IPS-18a (cell line): ENCODE measurements at regions not wholly inside any gene's neighbourhood (a gene's known extent, or its start where the extent isn't known, plus 50 kb on each side); places are given as distances from the start of the nearest gene placed in this dataset.
"Not testable (repeated sequence)": the region's sequence is repeated elsewhere in the genome, so short reads cannot be mapped to it uniquely, and the experiment has no call there.

Source experiments
- H3K27ac ChIP-seq: one replicate; pipeline ENCODE4 v1.5.1; 2013; ENCODE audit warnings: low read length
- H3K27me3 ChIP-seq: one replicate; pipeline ENCODE4 v1.6.1; 2013; ENCODE audit warnings: mild to moderate bottlenecking, low read length; ENCODE audit not compliant: control insufficient read depth, insufficient read depth
- H3K36me3 ChIP-seq: one replicate; pipeline ENCODE4 v1.6.1; 2013; ENCODE audit warnings: low read depth, low read length; ENCODE audit not compliant: control insufficient read depth
- H3K4me1 ChIP-seq: one replicate; pipeline ENCODE4 v1.6.1; 2013; ENCODE audit warnings: low read depth, low read length; ENCODE audit not compliant: control insufficient read depth
- H3K4me3 ChIP-seq: one replicate; pipeline ENCODE4 v1.5.1; 2013; ENCODE audit warnings: low read length
- H3K9ac ChIP-seq: one replicate; pipeline ENCODE4 v1.6.1; 2013; ENCODE audit warnings: mild to moderate bottlenecking, low read length, moderate library complexity
- H3K9me3 ChIP-seq: one replicate; pipeline ENCODE4 v1.6.1; 2013; ENCODE audit warnings: low read depth, low read length; ENCODE audit not compliant: control insufficient read depth

DNA sequence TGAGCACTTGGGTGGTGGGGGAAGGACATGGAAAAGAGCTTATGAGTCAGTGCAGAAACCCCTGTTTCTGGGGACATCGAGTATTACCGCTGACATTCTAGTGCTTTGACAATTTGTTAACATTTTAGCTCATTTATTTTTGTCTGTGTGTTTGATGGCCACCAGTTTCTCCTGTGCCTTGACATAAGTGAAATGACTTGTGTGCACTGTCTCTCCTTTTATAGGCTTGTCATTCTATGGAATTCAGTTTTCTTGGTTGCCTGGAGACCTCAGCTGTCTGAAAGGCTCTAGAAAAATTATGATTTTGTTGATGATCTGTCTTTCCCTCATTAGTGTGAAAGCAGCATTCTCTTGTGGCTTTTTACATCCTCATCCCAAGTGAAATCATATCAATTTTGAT lies 190.0 kb upstream of the SMIM30 start:
- Histone ChIP-seq H3K36me3 (no peaks in the 10 kb centered on the region), H3K4me1 (no peaks in the 10 kb centered on the region), H3K9me3 (no peaks in the 10 kb centered on the region), H3K9ac (no peak overlapping the region), H3K27ac (no peak overlapping the region), H3K4me3 (no peak overlapping the region), H3K27me3 (no peaks in the 10 kb centered on the region)

DNA sequence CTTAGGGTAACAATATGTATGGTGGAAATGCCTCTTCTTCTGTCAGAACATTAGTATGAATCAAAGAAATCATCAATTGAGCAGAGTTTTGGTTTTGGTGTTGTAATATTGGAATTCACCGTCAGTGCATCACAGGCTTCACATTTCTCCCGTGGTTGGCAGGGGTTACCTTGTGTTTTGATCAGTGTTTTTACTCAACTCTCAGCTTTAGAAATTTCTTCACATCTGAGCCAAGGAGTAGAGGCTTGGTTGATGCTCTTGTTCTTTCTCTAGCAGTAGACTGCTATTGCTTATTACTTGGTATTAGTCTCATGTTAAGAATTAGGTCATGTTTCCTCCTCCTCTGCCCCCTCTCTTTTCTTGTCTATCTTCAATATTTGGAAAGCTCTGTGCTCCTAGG lies 188.8 kb upstream of the SMIM30 start:
- H3K4me3 ChIP-seq: no peak overlapping the region
- no peaks in the 10 kb centered on the region for H3K9me3 ChIP-seq
- H3K36me3 ChIP-seq: no peaks in the 10 kb centered on the region
- no peak overlapping the region for H3K9ac ChIP-seq
- no peak overlapping the region for H3K27ac ChIP-seq
- H3K27me3 ChIP-seq: no peaks in the 10 kb centered on the region
- H3K4me1 ChIP-seq: no peaks in the 10 kb centered on the region

DNA sequence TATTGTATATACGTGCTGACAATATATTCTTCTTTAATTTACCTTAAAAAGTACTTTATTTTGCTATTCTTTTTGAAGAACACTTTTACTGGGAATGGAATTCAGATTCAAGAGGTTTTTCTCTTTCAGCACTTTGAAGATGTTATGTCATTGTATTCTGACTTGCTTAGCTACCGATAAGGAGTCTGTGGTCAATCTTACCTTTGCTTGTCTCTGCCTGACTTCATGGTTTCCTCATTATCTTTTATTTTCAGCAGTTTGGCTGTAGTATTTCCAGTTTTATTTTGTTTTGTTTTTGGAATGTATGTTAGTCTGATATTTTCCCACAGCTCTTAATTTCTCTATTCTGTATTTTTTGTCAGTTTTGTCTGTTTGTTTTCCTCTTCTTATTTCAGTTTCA lies 187.9 kb upstream of the SMIM30 start:
- Histone ChIP-seq H3K9ac (no peak overlapping the region), H3K36me3 (no peaks in the 10 kb centered on the region), H3K4me3 (no peak overlapping the region), H3K27me3 (no peaks in the 10 kb centered on the region), H3K9me3 (no peaks in the 10 kb centered on the region), H3K27ac (no peak overlapping the region), H3K4me1 (no peaks in the 10 kb centered on the region)

DNA sequence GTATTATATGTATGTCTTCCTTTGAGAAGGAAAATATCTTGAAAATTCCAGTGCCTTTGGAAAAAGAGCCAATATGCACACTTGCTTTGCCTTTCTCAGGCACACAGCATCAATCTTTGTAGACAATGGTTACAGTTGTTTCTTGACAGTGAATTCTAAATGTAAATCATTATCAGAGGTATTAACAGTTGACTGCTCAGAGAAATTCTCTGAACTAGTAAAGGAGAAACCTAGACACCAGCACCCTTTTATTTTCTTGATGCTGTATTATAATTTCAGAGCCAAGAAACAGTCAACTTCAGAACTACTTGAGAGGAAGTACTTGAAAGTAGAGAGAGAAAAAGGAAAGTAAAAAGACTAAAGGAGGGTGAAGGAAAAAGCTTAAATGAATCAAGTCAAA lies 185.8 kb upstream of the SMIM30 start:
- no peak overlapping the region for H3K4me3 ChIP-seq
- no peaks in the 10 kb centered on the region for H3K36me3 ChIP-seq
- no peaks in the 10 kb centered on the region for H3K27me3 ChIP-seq
- H3K4me1 ChIP-seq: no peaks in the 10 kb centered on the region
- H3K9me3 ChIP-seq: no peaks in the 10 kb centered on the region
- no peak overlapping the region for H3K27ac ChIP-seq
- H3K9ac ChIP-seq: no peak overlapping the region

DNA sequence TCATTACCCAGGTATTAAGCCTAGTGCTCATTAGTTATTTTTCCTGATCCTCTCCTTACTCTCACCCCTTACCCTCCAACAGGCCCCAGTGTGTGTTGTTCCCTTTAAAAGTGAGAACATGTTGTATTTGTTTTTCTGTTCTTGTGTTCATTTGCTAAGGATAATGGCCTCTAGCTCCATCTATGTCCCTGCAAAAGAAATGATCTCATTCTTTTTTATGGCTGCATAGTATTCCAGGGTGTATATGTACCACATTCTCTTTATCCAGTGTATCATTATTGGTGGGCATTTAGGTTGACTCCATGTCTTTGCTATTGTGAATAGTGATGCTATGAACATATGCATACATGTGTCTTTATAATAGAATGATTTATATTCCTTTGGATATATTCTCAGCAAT lies 185.0 kb upstream of the SMIM30 start:
- H3K4me3 ChIP-seq, H3K9ac ChIP-seq, H3K27ac ChIP-seq, H3K27me3 ChIP-seq, H3K36me3 ChIP-seq, H3K4me1 ChIP-seq, H3K9me3 ChIP-seq: not testable (repeated sequence)

DNA sequence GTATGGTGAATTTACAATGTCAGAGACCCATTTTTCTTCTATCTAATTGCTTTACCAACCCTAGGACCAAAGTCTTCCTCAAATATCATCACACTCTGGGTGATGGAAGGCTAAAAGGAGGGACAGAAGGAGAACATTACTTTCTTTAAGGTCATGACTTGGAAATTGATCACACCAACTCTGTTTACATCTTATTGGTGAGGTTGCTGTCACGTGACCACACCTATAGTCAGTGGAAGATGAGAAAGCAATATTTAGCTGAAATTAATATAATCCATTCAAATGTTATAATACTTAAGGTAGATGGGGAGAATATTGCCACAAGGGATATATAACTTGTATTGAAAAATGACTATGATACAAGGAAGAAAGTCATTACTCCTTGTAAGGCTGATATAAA lies 183.6 kb upstream of the SMIM30 start:
- no peak overlapping the region for H3K9ac ChIP-seq
- H3K27ac ChIP-seq: no peak overlapping the region
- H3K4me1 ChIP-seq: no peaks in the 10 kb centered on the region
- no peak overlapping the region for H3K4me3 ChIP-seq
- H3K36me3 ChIP-seq: no peaks in the 10 kb centered on the region
- H3K27me3 ChIP-seq: no peaks in the 10 kb centered on the region
- H3K9me3 ChIP-seq: no peaks in the 10 kb centered on the region

DNA sequence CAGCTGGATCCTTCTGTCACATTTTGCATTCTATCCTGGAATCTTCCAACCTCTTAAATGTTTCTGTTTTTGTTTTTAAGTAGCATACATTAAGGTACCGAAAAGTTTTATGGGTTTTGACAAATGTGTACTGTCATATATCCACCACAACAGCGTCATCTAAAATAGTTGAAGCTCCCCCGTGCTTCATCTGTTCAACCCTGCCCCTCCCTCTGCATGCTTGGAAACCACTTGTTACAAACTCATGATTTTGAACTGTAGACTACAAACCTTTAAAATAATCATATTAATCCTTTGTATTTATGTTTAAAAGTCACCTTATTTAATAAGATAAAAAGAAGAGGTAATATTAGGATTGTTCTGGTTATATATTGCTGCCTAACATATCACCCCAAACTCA lies 182.8 kb upstream of the SMIM30 start:
- H3K4me1 ChIP-seq: no peaks in the 10 kb centered on the region
- no peaks in the 10 kb centered on the region for H3K27me3 ChIP-seq
- no peak overlapping the region for H3K4me3 ChIP-seq
- no peak overlapping the region for H3K27ac ChIP-seq
- H3K9me3 ChIP-seq: no peaks in the 10 kb centered on the region
- no peaks in the 10 kb centered on the region for H3K36me3 ChIP-seq
- no peak overlapping the region for H3K9ac ChIP-seq

DNA sequence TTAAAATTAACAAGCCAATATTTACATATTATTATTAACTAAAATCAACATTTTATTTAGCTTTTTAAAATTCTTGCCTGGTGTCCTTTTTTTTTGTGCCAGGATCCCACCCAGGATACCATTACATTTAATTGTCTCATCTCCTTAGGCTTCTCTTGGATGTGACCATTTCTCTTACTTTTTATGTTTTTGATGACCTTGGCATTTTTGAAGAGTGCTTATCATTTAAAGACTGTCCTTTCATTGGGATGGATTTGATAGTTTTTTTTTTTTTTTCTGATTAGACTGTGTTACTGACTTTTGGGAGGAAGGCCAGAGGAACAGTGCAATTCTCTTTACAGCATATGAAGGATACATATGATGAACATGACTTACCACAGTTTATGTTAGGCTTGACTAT lies 181.4 kb upstream of the SMIM30 start:
- H3K27ac ChIP-seq: no peak overlapping the region
- no peak overlapping the region for H3K4me3 ChIP-seq
- H3K4me1 ChIP-seq: no peaks in the 10 kb centered on the region
- no peaks in the 10 kb centered on the region for H3K9me3 ChIP-seq
- no peak overlapping the region for H3K9ac ChIP-seq
- no peaks in the 10 kb centered on the region for H3K36me3 ChIP-seq
- H3K27me3 ChIP-seq: no peaks in the 10 kb centered on the region

DNA sequence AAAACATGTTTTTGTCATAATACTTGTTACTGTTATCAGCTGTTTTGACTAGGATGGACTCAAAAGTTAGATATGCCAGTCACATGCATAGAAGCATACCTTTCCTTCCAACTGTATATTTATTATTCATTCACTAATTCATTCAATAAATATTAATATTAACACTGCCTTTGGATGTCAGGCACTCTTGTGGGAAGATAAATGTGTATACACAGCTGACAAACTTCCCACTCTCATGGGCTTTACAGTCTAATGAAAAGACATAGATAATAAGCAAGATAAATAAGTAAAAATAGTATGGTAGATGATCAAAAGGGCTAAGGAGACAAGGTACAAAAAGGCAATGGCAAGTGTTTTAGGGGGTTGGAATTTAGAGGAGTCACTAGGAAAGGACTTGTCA lies 180.1 kb upstream of the SMIM30 start:
- Histone ChIP-seq H3K9ac (no peak overlapping the region), H3K27me3 (no peaks in the 10 kb centered on the region), H3K4me3 (no peak overlapping the region), H3K9me3 (no peaks in the 10 kb centered on the region), H3K4me1 (no peaks in the 10 kb centered on the region), H3K36me3 (no peaks in the 10 kb centered on the region), H3K27ac (no peak overlapping the region)

DNA sequence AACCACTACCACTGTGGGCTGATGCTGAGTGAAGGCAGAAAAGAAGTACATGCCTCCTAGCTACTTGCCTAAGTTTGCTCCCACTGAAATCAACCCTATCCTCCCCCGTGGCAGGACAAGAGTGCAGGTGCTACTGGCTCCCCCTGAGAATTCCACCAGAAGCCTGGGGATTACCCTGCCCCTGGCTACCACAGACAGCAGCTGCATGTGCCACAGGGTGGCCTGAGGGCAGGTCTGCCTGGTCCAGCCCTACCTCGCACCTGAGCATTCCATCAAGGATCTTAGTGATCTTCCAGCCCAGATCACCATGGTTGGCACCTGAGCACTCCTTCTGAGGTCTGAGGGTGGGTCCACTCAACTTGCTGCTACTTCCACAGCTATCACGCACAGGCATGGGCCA lies 176.4 kb upstream of the SMIM30 start:
- Histone ChIP-seq H3K9ac (no peak overlapping the region), H3K4me1 (no peaks in the 10 kb centered on the region), H3K9me3 (no peaks in the 10 kb centered on the region), H3K27ac (no peak overlapping the region), H3K27me3 (no peaks in the 10 kb centered on the region), H3K36me3 (no peaks in the 10 kb centered on the region), H3K4me3 (no peak overlapping the region)

DNA sequence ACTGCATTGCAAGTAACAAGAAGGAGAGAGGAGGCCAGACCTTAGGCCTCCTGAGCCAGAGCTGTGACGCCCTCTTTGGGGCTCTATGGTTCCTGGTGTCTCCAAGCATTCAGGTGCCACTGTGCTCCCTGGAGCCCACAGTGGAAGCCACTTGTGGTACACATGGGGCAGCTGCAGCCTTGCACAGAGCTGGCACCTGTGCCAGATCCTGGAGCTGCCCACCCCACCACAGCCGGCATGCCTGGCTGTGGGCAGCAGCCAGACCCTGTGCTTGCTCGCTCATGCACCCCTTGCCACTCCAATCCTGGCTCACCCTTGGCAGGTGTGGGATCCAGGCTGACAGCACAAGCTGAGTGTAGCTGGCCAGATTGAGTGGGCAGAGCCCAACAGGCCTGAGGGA lies 173.8 kb upstream of the SMIM30 start:
- H3K27ac ChIP-seq: no peak overlapping the region
- H3K9ac ChIP-seq: no peak overlapping the region
- no peak overlapping the region for H3K4me3 ChIP-seq
- H3K4me1 ChIP-seq: no peaks in the 10 kb centered on the region
- H3K36me3 ChIP-seq: no peaks in the 10 kb centered on the region
- no peaks in the 10 kb centered on the region for H3K27me3 ChIP-seq
- H3K9me3 ChIP-seq: no peaks in the 10 kb centered on the region

DNA sequence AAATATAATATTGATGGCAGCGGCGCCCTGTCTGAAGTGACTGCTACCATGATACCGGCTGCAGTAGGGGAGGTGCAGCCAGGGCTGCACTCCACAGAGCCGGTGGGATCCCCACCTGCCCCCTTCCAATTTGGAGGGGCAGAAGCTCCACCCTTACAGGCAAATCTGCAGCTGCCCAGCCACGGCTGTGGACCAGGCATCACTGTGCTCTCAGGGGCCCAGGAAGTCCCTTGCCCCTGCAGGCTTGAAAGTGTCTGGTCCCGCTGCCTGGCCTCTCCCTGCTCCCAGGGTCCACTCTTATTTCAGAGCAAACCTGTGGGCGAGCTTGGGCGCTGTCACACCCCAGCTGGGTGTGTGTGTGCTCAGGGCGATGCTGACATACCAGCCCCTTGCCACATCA lies 172.7 kb upstream of the SMIM30 start:
- no peak overlapping the region for H3K27ac ChIP-seq
- no peaks in the 10 kb centered on the region for H3K27me3 ChIP-seq
- H3K36me3 ChIP-seq: no peaks in the 10 kb centered on the region
- H3K4me1 ChIP-seq: no peaks in the 10 kb centered on the region
- no peak overlapping the region for H3K4me3 ChIP-seq
- H3K9ac ChIP-seq: no peak overlapping the region
- H3K9me3 ChIP-seq: no peaks in the 10 kb centered on the region
